ENCODE measurements at regions not wholly inside any gene's neighbourhood (a gene's known extent, or its start where the extent isn't known, plus 50 kb on each side); places are given as distances from the start of the nearest gene placed in this dataset.

GRCh38 chr4:41478518-41478917, 59.4 kb upstream of the LIMCH1 start:
- Mint-ChIP-seq H3K27me3 (ENCODE audit: low read depth) (no peaks in the 10 kb centered on the region), H3K36me3 (no peaks in the 10 kb centered on the region), H3K4me3 (no peak overlapping the region), H3K27ac (no peak overlapping the region), H3K9me3 (no peaks in the 10 kb centered on the region), H3K4me1 (peaks cover 4% of the 10 kb centered on the region)
- no peak for TF ChIP-seq CTCF (IDR thresholded peaks at IDR 0.05; ENCODE audit: unreplicated experiment)
- DNase-seq (ENCODE audit: low spot score in 2 of 2, unreplicated experiment in 2 of 2): no peak

- H3K36me3 Mint-ChIP-seq: no peaks in the 10 kb centered on the region
- no peaks in the 10 kb centered on the region for H3K27me3 Mint-ChIP-seq (ENCODE audit: low read depth)
- no peak overlapping the region for H3K4me3 Mint-ChIP-seq
- H3K9me3 Mint-ChIP-seq: no peaks in the 10 kb centered on the region
- no peak for DNase-seq (ENCODE audit: low spot score in 2 of 2, unreplicated experiment in 2 of 2)
- H3K4me1 Mint-ChIP-seq: no peaks in the 10 kb centered on the region
- TF ChIP-seq CTCF (IDR thresholded peaks at IDR 0.05; ENCODE audit: unreplicated experiment): no peak
- no peak overlapping the region for H3K27ac Mint-ChIP-seq
Observed at GRCh38 chr4:41480896-41481311, 57.1 kb upstream of the LIMCH1 start.

GRCh38 chr4:41483771-41484170, 54.2 kb upstream of the LIMCH1 start:
- Mint-ChIP-seq H3K9me3 (no peaks in the 10 kb centered on the region), H3K4me1 (no peaks in the 10 kb centered on the region), H3K4me3 (no peak overlapping the region), H3K27ac (no peak overlapping the region), H3K36me3 (no peaks in the 10 kb centered on the region), H3K27me3 (ENCODE audit: low read depth) (no peaks in the 10 kb centered on the region)
- DNase-seq (ENCODE audit: low spot score in 2 of 2, unreplicated experiment in 2 of 2): no peak
- TF ChIP-seq CTCF (IDR thresholded peaks at IDR 0.05; ENCODE audit: unreplicated experiment): no peak

- Mint-ChIP-seq H3K27ac (no peak overlapping the region), H3K9me3 (no peaks in the 10 kb centered on the region), H3K4me3 (no peak overlapping the region), H3K4me1 (no peaks in the 10 kb centered on the region), H3K36me3 (no peaks in the 10 kb centered on the region), H3K27me3 (ENCODE audit: low read depth) (no peaks in the 10 kb centered on the region)
- no peak for TF ChIP-seq CTCF (IDR thresholded peaks at IDR 0.05; ENCODE audit: unreplicated experiment)
- DNase-seq (ENCODE audit: low spot score in 2 of 2, unreplicated experiment in 2 of 2): no peak
Observed at GRCh38 chr4:41485041-41485440, 52.9 kb upstream of the LIMCH1 start.

GRCh38 chr4:41487868-41488440, 50.0 kb upstream of the LIMCH1 start:
- Mint-ChIP-seq H3K4me1 (no peaks in the 10 kb centered on the region), H3K27me3 (ENCODE audit: low read depth) (no peaks in the 10 kb centered on the region), H3K9me3 (peaks cover 6% of the 10 kb centered on the region), H3K4me3 (no peak overlapping the region), H3K36me3 (peaks cover 9% of the 10 kb centered on the region), H3K27ac (no peak overlapping the region)
- DNase-seq (ENCODE audit: low spot score in 2 of 2, unreplicated experiment in 2 of 2): no peak
- TF ChIP-seq CTCF (IDR thresholded peaks at IDR 0.05; ENCODE audit: unreplicated experiment): no peak

All from mesothelial cell of epicardium (in vitro differentiated cells).